ENCODE measurements at regions not wholly inside any gene's neighbourhood (a gene's known extent, or its start where the extent isn't known, plus 50 kb on each side); places are given as distances from the start of the nearest gene placed in this dataset.
"Not testable (repeated sequence)": the region's sequence is repeated elsewhere in the genome, so short reads cannot be mapped to it uniquely, and the experiment has no call there.

DNA sequence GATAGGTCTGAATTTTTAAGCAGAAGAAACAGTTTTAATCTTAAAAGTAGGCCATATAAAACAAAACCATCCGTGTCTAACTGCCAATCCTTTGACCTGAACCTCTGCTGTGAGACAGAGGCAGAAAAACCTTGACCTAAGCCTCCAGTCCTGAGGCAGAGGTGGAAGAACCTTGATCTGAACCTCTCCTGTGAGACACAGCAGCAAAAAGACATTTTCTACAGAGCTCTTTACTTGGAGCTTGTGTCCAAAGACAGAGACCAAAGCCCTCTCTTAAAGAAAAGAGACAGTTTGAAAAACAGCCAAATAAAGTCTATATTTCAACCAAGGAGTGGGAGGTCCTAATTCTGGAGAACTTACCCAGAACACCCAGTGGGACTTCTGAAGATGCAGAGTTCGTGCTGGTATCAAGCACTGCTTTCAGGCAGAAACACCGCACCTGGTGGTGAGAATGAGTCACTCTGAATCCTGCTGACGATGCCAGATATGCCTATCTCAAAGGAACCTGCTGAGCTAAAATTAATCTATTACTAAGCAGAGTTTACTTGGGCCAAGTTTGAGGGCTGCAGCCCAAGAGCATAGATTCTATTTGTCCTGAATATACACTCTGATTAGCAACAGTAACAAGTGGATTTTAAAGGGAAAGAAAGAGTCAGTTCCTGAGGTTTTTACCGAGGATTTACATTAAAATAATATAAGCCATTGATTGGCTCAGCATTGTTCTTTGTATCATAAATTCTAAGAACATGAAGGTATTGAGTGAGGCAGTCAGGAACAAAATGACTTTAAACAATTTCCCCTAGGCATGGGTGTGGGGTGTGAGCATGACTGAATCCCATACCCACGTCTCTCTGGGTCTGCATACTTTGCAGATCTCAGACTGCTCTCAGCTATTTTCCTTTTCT is 806.4 kb downstream of the TRIB2 start:
- DNase-seq (ENCODE audit: insufficient read length, low spot score) (no peak), FAIRE-seq (no peak)
- TF ChIP-seq, protein P1, sequence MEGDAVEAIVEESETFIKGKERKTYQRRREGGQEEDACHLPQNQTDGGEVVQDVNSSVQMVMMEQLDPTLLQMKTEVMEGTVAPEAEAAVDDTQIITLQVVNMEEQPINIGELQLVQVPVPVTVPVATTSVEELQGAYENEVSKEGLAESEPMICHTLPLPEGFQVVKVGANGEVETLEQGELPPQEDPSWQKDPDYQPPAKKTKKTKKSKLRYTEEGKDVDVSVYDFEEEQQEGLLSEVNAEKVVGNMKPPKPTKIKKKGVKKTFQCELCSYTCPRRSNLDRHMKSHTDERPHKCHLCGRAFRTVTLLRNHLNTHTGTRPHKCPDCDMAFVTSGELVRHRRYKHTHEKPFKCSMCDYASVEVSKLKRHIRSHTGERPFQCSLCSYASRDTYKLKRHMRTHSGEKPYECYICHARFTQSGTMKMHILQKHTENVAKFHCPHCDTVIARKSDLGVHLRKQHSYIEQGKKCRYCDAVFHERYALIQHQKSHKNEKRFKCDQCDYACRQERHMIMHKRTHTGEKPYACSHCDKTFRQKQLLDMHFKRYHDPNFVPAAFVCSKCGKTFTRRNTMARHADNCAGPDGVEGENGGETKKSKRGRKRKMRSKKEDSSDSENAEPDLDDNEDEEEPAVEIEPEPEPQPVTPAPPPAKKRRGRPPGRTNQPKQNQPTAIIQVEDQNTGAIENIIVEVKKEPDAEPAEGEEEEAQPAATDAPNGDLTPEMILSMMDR (IDR thresholded peaks at IDR 0.05; ENCODE audit: insufficient read depth, missing control alignments): no peak

DNA sequence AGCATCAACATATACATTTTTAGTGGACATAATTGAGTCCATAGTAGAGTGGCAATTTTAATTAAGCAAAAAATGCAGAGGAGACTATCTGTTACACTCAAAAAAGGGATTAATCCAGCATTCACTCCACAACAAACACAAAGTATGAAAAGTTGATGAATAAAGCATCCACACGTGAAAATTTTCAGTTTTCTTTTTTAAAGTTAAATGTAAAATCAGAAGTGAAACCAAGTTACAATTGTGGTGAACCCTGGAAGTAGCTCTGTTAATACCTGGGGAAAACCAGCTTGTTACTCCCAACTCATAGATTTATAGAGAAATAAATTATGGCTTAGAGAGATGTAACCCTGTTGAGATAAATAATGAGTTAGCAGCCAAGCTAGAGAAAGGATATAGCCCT is 807.8 kb downstream of the TRIB2 start:
- no peak for FAIRE-seq
- no peak for DNase-seq (ENCODE audit: insufficient read length, low spot score)
- TF ChIP-seq, protein P1 (IDR thresholded peaks at IDR 0.05; ENCODE audit: insufficient read depth, missing control alignments): no peak

DNA sequence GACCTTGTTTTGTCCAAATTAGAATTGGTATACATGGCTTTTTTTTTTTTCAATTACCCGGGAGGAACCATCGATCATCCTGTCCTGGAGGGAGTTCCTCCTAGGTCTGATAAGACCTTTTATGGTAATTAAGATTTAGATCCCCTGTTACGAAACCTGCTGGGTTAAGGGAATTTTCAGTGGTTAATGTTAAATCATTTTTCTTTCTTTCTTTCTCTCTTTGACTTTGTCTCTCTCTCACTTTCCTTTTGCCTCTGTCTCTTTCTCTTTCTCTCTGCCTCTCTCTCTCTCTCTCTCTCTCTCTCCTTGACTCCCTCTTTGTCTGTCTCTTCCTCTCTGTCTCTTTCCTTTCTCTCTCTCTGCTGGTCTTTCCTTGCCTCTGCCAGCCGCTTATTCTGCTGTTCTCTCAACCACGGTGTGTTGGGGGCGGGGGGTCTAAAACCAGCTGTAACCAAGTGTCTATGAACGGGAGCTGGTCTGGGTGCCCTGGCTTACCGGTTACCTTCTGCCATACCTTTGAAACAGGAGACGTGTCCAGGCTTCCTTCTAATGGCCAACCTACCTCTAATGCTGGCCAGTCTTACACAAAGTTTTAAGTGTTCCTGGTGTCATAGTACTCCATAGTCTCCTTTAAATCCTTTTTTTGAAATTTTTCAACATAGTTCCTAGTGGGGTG is 815.1 kb downstream of the TRIB2 start:
- DNase-seq (ENCODE audit: insufficient read length, low spot score): not testable (repeated sequence)

DNA sequence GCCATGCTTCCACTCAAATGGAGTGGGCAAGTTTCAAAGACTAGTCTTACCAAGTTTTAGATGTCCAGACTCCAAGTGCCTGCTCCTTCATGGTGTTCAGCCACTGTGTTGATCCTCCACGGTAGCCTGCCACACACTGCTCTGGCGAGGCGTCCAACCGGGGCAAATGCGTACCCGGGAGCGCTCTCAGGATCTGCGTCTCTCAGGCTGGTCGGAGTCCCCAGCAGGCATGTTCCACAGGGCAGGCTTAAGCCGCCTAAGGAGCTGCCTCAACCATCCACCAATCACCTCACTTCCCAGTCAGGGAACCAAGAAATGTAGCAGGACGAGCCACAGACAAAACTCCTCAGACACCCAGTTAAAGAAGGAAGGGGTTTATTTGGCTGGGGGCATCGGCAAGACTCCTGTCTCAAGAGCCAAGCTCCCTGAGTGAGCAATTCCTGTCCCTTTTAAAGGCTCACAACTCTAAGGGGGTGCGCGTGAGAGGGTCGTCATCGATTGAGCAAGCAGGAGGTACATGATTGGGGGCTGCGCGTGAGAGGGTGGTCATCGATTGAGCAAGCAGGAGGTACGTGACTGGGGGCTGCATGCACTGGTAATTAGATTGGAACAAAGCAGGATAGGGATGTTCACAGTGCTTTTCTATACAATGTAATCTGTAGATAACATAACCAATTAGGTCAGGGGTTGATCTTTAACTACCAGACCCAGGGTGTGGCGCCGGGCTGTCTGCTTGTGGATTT is 816.2 kb downstream of the TRIB2 start:
- not testable (repeated sequence) for FAIRE-seq; DNase-seq (ENCODE audit: insufficient read length, low spot score)

More for the DNA sequence above, 815.1 kb downstream of the TRIB2 start:
- FAIRE-seq: not testable (repeated sequence)

DNA sequence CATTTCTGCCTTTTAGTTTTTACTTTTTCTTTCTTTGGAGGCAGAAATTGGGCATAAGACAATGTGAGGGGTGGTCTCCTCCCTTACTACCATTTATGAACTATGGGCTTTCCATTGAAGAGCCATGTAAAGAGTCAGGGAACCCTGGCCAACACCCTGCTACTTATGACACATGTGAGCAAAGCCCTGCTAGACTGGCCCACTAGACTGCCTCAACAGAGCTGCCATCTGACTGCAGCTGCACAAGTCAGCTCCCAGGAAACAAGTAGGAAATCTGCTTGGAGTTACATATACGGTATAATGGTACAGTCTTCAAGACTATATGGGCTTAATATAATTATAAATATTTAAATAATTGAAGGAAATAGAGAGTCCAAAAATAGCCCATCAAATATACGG is 816.8 kb downstream of the TRIB2 start:
- FAIRE-seq (no peak), DNase-seq (ENCODE audit: insufficient read length, low spot score) (no peak)
- TF ChIP-seq, protein P1 (IDR thresholded peaks at IDR 0.05; ENCODE audit: insufficient read depth, missing control alignments): no peak

DNA sequence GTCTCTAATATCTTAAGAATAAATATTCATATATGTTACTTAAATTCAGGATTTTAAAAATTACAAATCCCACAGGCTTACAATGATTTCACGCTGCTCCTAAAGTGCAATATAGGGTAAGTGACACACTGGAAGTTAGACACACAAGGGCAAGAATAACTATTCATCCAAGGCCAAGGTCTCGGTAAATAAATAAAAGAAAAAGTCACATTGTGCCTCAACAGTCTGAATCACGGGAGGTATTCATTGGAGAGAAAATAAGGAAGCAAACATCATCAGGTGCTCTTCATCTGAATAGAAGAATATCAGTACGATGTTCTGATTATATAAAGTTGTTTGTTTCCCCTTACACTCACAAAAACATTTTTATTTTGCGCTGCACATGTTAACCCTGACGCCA is 820.2 kb downstream of the TRIB2 start:
- FAIRE-seq (no peak), DNase-seq (ENCODE audit: insufficient read length, low spot score) (no peak)
- TF ChIP-seq, protein P1 (IDR thresholded peaks at IDR 0.05; ENCODE audit: insufficient read depth, missing control alignments): no peak

DNA sequence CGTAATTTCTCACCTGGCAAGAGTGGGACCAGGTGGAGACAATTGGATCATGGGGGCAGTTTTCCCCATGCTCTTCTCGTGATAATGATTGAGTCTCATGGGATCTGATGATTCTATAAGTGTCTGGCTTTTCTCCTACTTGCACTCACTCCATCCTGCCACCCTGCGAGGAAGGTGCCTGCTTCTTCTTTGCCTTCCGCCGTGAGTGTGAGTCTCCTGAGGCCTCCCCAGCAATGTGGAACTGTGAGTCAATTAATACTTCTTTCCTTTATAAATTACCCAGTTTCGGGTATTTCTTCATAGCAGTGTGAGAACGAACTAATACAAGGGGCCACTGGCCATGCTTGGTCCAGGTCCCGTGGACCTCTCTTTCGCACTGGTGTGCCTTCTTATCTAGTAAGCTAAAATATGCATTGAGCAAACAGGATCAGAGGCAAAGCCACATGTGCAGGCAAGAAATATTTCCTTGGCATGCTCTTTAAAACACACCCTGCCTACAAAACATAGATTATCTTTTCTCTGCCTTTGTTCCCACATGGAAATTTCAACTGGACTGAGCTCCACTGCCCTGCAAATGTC is 821.1 kb downstream of the TRIB2 start:
- FAIRE-seq (no peak), DNase-seq (ENCODE audit: insufficient read length, low spot score) (no peak)
- TF ChIP-seq, protein P1 (IDR thresholded peaks at IDR 0.05; ENCODE audit: insufficient read depth, missing control alignments): no peak

Measured in D721Med (cell line).